K562 (cell line): ENCODE measurements at regions not wholly inside any gene's neighbourhood (a gene's known extent, or its start where the extent isn't known, plus 50 kb on each side); places are given as distances from the start of the nearest gene placed in this dataset.

Experiments
- ATAC-seq: fragments of 200-7000 bp; cut with Tn5 transposase; 3 replicates; pipeline ENCODE4 v1.9.1; 2020; ENCODE audit warnings: moderate library complexity
- BruUV-seq: library from RNA; stranded (reverse); fragments of 400-500 nt; replicated peaks from 2 replicates; lab custom pipeline; 2021; lab: Mats Ljungman, UMichigan
- CTCF ChIA-PET: fragments of 300-600 bp; formaldehyde crosslinking; extraction: SDS; loops from one replicate; lab custom pipeline; 2021; ENCODE audit warnings: low intra/inter-chr PET ratio; lab: Yijun Ruan, JAX
- POLR2A ChIA-PET: fragments of 300-600, 350-650 bp; sonication (Branson Sonifier 250); formaldehyde crosslinking; extraction: SDS; loops from one replicate; lab custom pipeline; 2021; ENCODE audit warnings: antibody characterized with exemption, inconsistent platforms; lab: Yijun Ruan, JAX
- DNase-seq, 4 experiments: peaks; one replicate each; pipeline versions ENCODE4 v3.0.0 to v3.0.0-alpha.2; 2011 to 2018; ENCODE audit warnings: low spot score in 3 of 4, mixed read lengths in 3 of 4; ENCODE audit errors: extremely low read depth in 1 of 4
- FAIRE-seq: peaks from 2 replicates; lab custom pipeline; 2011; peaks lifted over from hg19 to GRCh38; lab: Jason Lieb, UNC
- H2AFZ ChIP-seq: 2 replicates; pipeline ENCODE4 v1.6.0; 2011; ENCODE audit warnings: low read depth, low read length, control low read depth, inconsistent platforms
- H3K27ac ChIP-seq: fragments of 200-600 bp; 3 replicates; pipeline ENCODE4 v1.8.0; 2011; ENCODE audit warnings: low read depth, mild to moderate bottlenecking, control low read depth, inconsistent platforms, low read length, moderate library complexity, mixed read lengths; ENCODE audit errors: extremely low read depth
- H3K27me3 ChIP-seq, 2 experiments: fragments of 300-600 bp in 1 of 2; 2 replicates in 1 of 2; 3 replicates in 1 of 2; pipeline versions ENCODE4 v1.6.0 to v1.8.0; 2011; ENCODE audit warnings: inconsistent platforms in 2 of 2, low read length in 2 of 2, mild to moderate bottlenecking in 1 of 2, mixed read lengths in 1 of 2, moderate library complexity in 1 of 2; ENCODE audit not compliant: control insufficient read depth in 2 of 2, insufficient read depth in 2 of 2
- H3K36me3 ChIP-seq: fragments of 300-600 bp; 3 replicates; pipeline ENCODE4 v1.8.0; 2011; ENCODE audit warnings: mild to moderate bottlenecking, low read length, inconsistent platforms; ENCODE audit not compliant: control insufficient read depth, insufficient read depth
- H3K4me1 ChIP-seq, 2 experiments: fragments of 200-600 bp in 1 of 2; replicated peaks in 1 of 2; 2 replicates in 1 of 2; 3 replicates in 1 of 2; pipeline versions ENCODE4 v1.5.1 to v1.8.0; 2011; ENCODE audit warnings: inconsistent platforms in 2 of 2, low read length in 2 of 2, mild to moderate bottlenecking in 1 of 2, mixed read lengths in 1 of 2, moderate library complexity in 1 of 2; ENCODE audit not compliant: control insufficient read depth in 2 of 2, insufficient read depth in 2 of 2
- H3K4me2 ChIP-seq: 2 replicates; pipeline ENCODE4 v1.6.1; 2011; ENCODE audit warnings: low read length, control low read depth, inconsistent platforms, mixed read lengths; ENCODE audit not compliant: insufficient read depth
- H3K4me3 ChIP-seq: fragments of 200-600 bp; sonication (generic), shearing (Covaris generic); 2 replicates; pipeline ENCODE4 v1.5.1; 2016; ENCODE audit warnings: control low read depth, inconsistent platforms
- H3K79me2 ChIP-seq: fragments of 200-600 bp; 3 replicates; pipeline ENCODE4 v1.8.0; 2011; ENCODE audit warnings: low read length, inconsistent platforms; ENCODE audit not compliant: control insufficient read depth, insufficient read depth
- H3K9ac ChIP-seq, 2 experiments: 2 replicates each; pipeline versions ENCODE4 v1.6.0 to v1.6.1; 2011; ENCODE audit warnings: low read depth in 2 of 2, low read length in 2 of 2, control low read depth in 1 of 2, inconsistent platforms in 1 of 2, mild to moderate bottlenecking in 1 of 2, mixed read lengths in 1 of 2; ENCODE audit not compliant: insufficient read depth in 1 of 2
- H3K9me1 ChIP-seq: one replicate; pipeline ENCODE4 v1.6.0; 2011; ENCODE audit warnings: inconsistent platforms, mild to moderate bottlenecking, low read length, moderate library complexity; ENCODE audit not compliant: control insufficient read depth, insufficient read depth
- H3K9me3 ChIP-seq: replicated peaks from 2 replicates; pipeline ENCODE4 v1.5.1; 2011; ENCODE audit warnings: low read depth, low read length, inconsistent platforms; ENCODE audit not compliant: control insufficient read depth, insufficient read depth
- H4K20me1 ChIP-seq: replicated peaks from 2 replicates; pipeline ENCODE4 v1.6.1; 2011; ENCODE audit warnings: low read length, inconsistent platforms, mixed read lengths; ENCODE audit not compliant: control insufficient read depth, insufficient read depth
- ARID2 ChIP-seq: fragments of 450-650 bp; IDR thresholded peaks from 2 replicates; pipeline ENCODE4 v1.6.1; 2017; ENCODE audit warnings: antibody characterized with exemption, mild to moderate bottlenecking
- BDP1 ChIP-seq: IDR thresholded peaks from 3 replicates; pipeline ENCODE4 v1.6.1; 2011; ENCODE audit not compliant: insufficient read length, insufficient read depth
- LCOR ChIP-seq: sonication (generic); formaldehyde crosslinking; IDR thresholded peaks from 2 replicates; pipeline ENCODE4 v1.8.0; 2022; ENCODE audit warnings: mild to moderate bottlenecking, missing genetic modification reagents
- MBD1 ChIP-seq: fragments of 250-450 bp; sonication (Bioruptor Pico); IDR thresholded peaks from 2 replicates; pipeline ENCODE4 v1.8.0; 2022; ENCODE audit warnings: inconsistent platforms
- MLLT1 ChIP-seq, 2 experiments: fragments of 450-650 bp; IDR thresholded peaks; 2 replicates each; pipeline ENCODE4 v1.6.1; 2016
- SRF ChIP-seq, 2 experiments: fragments of 250-450, 450-650 bp in 1 of 2; sonication (Bioruptor Pico) in 1 of 2; sonication (generic) in 1 of 2; formaldehyde crosslinking; IDR thresholded peaks; 2 replicates each; pipeline versions ENCODE4 v1.5.0 to v1.5.1; 2020 to 2022; ENCODE audit warnings: mild to moderate bottlenecking in 1 of 2, missing genetic modification reagents in 1 of 2
- ZKSCAN1 ChIP-seq: fragments of 150-350 bp; IDR thresholded peaks from 2 replicates; pipeline ENCODE4 v1.6.1; 2016; ENCODE audit warnings: low read depth, low read length
- ZNF583 ChIP-seq: fragments of 250-450 bp; sonication (Bioruptor Pico); IDR thresholded peaks from 2 replicates; pipeline ENCODE4 v1.4.0; 2020
- ZNF609 ChIP-seq: sonication (generic); formaldehyde crosslinking; IDR thresholded peaks from 2 replicates; pipeline ENCODE4 v1.8.1; 2023; ENCODE audit warnings: missing genetic modification reagents, mild to moderate bottlenecking, borderline replicate concordance
- in situ Hi-C: fragments of 300-500 bp; cut with MboI; formaldehyde crosslinking; loops from 4 replicates; pipeline ENCODE4 v1.15.0; 2018; ENCODE audit warnings: inconsistent platforms, mixed read lengths
- intact Hi-C: fragments of 100-400 bp; cut with micrococcal nuclease; formaldehyde crosslinking; loops from 2 replicates; pipeline ENCODE4 v1.14.2; 2022

DNA sequence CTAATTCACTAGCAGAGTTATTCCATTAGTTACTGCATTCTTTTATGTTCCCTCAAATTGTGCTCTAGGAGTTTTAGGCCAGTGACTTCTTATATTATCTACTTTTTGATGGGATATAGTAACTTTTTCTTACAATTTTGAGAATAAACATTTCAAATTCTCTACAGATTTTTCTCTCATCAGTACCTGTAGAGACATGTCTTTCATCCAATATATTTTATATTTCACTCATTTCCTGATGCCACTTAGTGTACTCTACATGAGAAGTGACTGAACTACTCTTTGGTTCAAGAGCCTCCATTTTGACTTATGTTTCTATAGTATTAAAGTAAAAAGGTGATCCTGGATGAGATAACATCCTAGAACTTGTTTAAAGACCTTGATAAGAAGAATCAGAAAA, 108.5 kb downstream of the ELOVL4 start:
- no peak for ATAC-seq
- BruUV-seq: no TSS peak
- intact Hi-C loops: no loop called here

More for the DNA sequence above, 108.5 kb downstream of the ELOVL4 start:
- no peaks in the 10 kb centered on the region for H3K27me3 ChIP-seq
- H3K4me1 ChIP-seq: no peaks in the 10 kb centered on the region
- TF ChIP-seq SRF (CRISPR knock-in tag; IDR thresholded peaks at IDR 0.05): no peak
- TF ChIP-seq ZNF609 (CRISPR knock-in tag): no peak
- no peak for TF ChIP-seq MLLT1 (IDR thresholded peaks at IDR 0.05)
- no peak for TF ChIP-seq ARID2
- TF ChIP-seq LCOR (CRISPR knock-in tag): no peak
- no peak for TF ChIP-seq MBD1 (CRISPR knock-in tag)
- no peak for TF ChIP-seq ZNF583 (CRISPR knock-in tag)
- no peak for TF ChIP-seq ZKSCAN1
- TF ChIP-seq BDP1: no peak
- H3K79me2 ChIP-seq: no peaks in the 10 kb centered on the region
- in situ Hi-C loops: no loop called here
- H3K9me3 ChIP-seq: no peaks in the 10 kb centered on the region
- H3K4me2 ChIP-seq: no peak overlapping the region
- no peaks in the 10 kb centered on the region for H3K9me1 ChIP-seq
- no peaks in the 10 kb centered on the region for H3K36me3 ChIP-seq
- ChIA-PET POLR2A (no interaction called here), CTCF (no interaction called here)
- no peaks in the 10 kb centered on the region for H4K20me1 ChIP-seq
- H3K4me3 ChIP-seq: no peak overlapping the region
- no peak for DNase-seq
- no peak overlapping the region for H2AFZ ChIP-seq
- no peak for FAIRE-seq
- no peak overlapping the region for H3K27ac ChIP-seq
- no peak overlapping the region for H3K9ac ChIP-seq
